ENCODE measurements at regions not wholly inside any gene's neighbourhood (a gene's known extent, or its start where the extent isn't known, plus 50 kb on each side); places are given as distances from the start of the nearest gene placed in this dataset.

GRCh38 chr15:66939016-66939415 is 126.4 kb upstream of the SMAD3 start:
- no peak for TF ChIP-seq POLR2A (IDR thresholded peaks at IDR 0.05; ENCODE audit: low read length)
- no peak for TF ChIP-seq GATA1 (IDR thresholded peaks at IDR 0.05; ENCODE audit: low read depth, low read length)
